ENCODE measurements at regions not wholly inside any gene's neighbourhood (a gene's known extent, or its start where the extent isn't known, plus 50 kb on each side); places are given as distances from the start of the nearest gene placed in this dataset.
A peak's percentile ranks its signal among the peaks of the same experiment; 100 is the strongest.

- 88% methylated on average over 6 of the region's 6 CpGs for WGBS (ENCODE audit: low lambda C conversion rate, missing lambda C conversion rate)
- Histone ChIP-seq H3K4me1 (ENCODE audit: insufficient read depth) (no peaks in the 10 kb centered on the region), H3K36me3 (replicated peaks; ENCODE audit: insufficient read depth, low read depth) (no peaks in the 10 kb centered on the region), H3K27ac (no peak overlapping the region), H3K9me2 (replicated peaks; ENCODE audit: insufficient read depth) (no peaks in the 10 kb centered on the region), H3K4me2 (no peak overlapping the region), H3K27me3 (no peaks in the 10 kb centered on the region), H4K20me1 (ENCODE audit: insufficient read depth, poor library complexity, severe bottlenecking) (no peaks in the 10 kb centered on the region), H3K4me3 (no peak overlapping the region), H2AFZ (no peak overlapping the region), H3K9me3 (ENCODE audit: low read depth) (no peaks in the 10 kb centered on the region), H3K79me2 (no peaks in the 10 kb centered on the region)
- no peak for DNase-seq (ENCODE audit: low spot score)
- TF ChIP-seq EZH2 (IDR thresholded peaks at IDR 0.05; ENCODE audit: borderline replicate concordance) (no peak), EZH2phosphoT487 (IDR thresholded peaks at IDR 0.05; ENCODE audit: low read depth, severe bottlenecking, unreplicated experiment) (no peak), CTCF (IDR thresholded peaks at IDR 0.05; ENCODE audit: poor library complexity) (no peak)
These were observed 254.7 kb upstream of the PROK2 start for GRCh38 chr3:72039677-72040076.

GRCh38 chr3:72036899-72037298 is 252.0 kb upstream of the PROK2 start:
- Histone ChIP-seq H3K79me2 (no peaks in the 10 kb centered on the region), H3K9me3 (ENCODE audit: low read depth) (no peaks in the 10 kb centered on the region), H3K4me1 (ENCODE audit: insufficient read depth) (no peaks in the 10 kb centered on the region), H3K27ac (no peak overlapping the region), H3K4me2 (no peak overlapping the region), H3K4me3 (no peak overlapping the region), H3K27me3 (no peaks in the 10 kb centered on the region), H3K36me3 (replicated peaks; ENCODE audit: insufficient read depth, low read depth) (no peaks in the 10 kb centered on the region), H2AFZ (no peak overlapping the region), H4K20me1 (ENCODE audit: insufficient read depth, poor library complexity, severe bottlenecking) (no peaks in the 10 kb centered on the region), H3K9me2 (replicated peaks; ENCODE audit: insufficient read depth) (no peaks in the 10 kb centered on the region)
- WGBS (ENCODE audit: low lambda C conversion rate, missing lambda C conversion rate) = 59% methylated on average over 1 of the region's 1 CpG
- DNase-seq (ENCODE audit: low spot score) = peak; percentile 53
- TF ChIP-seq EZH2phosphoT487 (IDR thresholded peaks at IDR 0.05; ENCODE audit: low read depth, severe bottlenecking, unreplicated experiment) (no peak), EZH2 (IDR thresholded peaks at IDR 0.05; ENCODE audit: borderline replicate concordance) (no peak), CTCF (IDR thresholded peaks at IDR 0.05; ENCODE audit: poor library complexity) (no peak)

GRCh38 chr3:72035606-72036005 is 250.7 kb upstream of the PROK2 start:
- no peak for TF ChIP-seq CTCF (IDR thresholded peaks at IDR 0.05; ENCODE audit: poor library complexity)
- TF ChIP-seq EZH2phosphoT487 (IDR thresholded peaks at IDR 0.05; ENCODE audit: low read depth, severe bottlenecking, unreplicated experiment) = no peak
- TF ChIP-seq EZH2 (IDR thresholded peaks at IDR 0.05; ENCODE audit: borderline replicate concordance) = no peak
- Histone ChIP-seq H2AFZ (no peak overlapping the region), H3K27ac (no peak overlapping the region), H3K4me2 (no peak overlapping the region), H3K9me3 (ENCODE audit: low read depth) (no peaks in the 10 kb centered on the region), H3K27me3 (no peaks in the 10 kb centered on the region), H3K4me1 (ENCODE audit: insufficient read depth) (no peaks in the 10 kb centered on the region), H3K4me3 (no peak overlapping the region), H3K36me3 (replicated peaks; ENCODE audit: insufficient read depth, low read depth) (no peaks in the 10 kb centered on the region), H3K79me2 (no peaks in the 10 kb centered on the region), H3K9me2 (replicated peaks; ENCODE audit: insufficient read depth) (no peaks in the 10 kb centered on the region), H4K20me1 (ENCODE audit: insufficient read depth, poor library complexity, severe bottlenecking) (no peaks in the 10 kb centered on the region)
- 81% methylated on average over 3 of the region's 3 CpGs for WGBS (ENCODE audit: low lambda C conversion rate, missing lambda C conversion rate)
- no peak for DNase-seq (ENCODE audit: low spot score)

GRCh38 chr3:72034986-72035385 is 250.0 kb upstream of the PROK2 start:
- no peaks in the 10 kb centered on the region for H3K9me2 ChIP-seq (replicated peaks; ENCODE audit: insufficient read depth)
- no peak overlapping the region for H2AFZ ChIP-seq
- H3K9me3 ChIP-seq (ENCODE audit: low read depth) = no peaks in the 10 kb centered on the region
- H3K27me3 ChIP-seq = no peaks in the 10 kb centered on the region
- H4K20me1 ChIP-seq (ENCODE audit: insufficient read depth, poor library complexity, severe bottlenecking) = no peaks in the 10 kb centered on the region
- no peak overlapping the region for H3K4me3 ChIP-seq
- no peak overlapping the region for H3K27ac ChIP-seq
- H3K36me3 ChIP-seq (replicated peaks; ENCODE audit: insufficient read depth, low read depth) = no peaks in the 10 kb centered on the region
- WGBS (ENCODE audit: low lambda C conversion rate, missing lambda C conversion rate) = 90% methylated on average over 1 of the region's 1 CpG
- no peaks in the 10 kb centered on the region for H3K79me2 ChIP-seq
- H3K4me1 ChIP-seq (ENCODE audit: insufficient read depth) = no peaks in the 10 kb centered on the region
- no peak overlapping the region for H3K4me2 ChIP-seq
- no peak for DNase-seq (ENCODE audit: low spot score)
- TF ChIP-seq CTCF (IDR thresholded peaks at IDR 0.05; ENCODE audit: poor library complexity) (no peak), EZH2 (IDR thresholded peaks at IDR 0.05; ENCODE audit: borderline replicate concordance) (no peak), EZH2phosphoT487 (IDR thresholded peaks at IDR 0.05; ENCODE audit: low read depth, severe bottlenecking, unreplicated experiment) (no peak)

Data from hepatocyte (in vitro differentiated cells).